Liver (tissue), 6 donors: ENCODE measurements at regions not wholly inside any gene's neighbourhood (a gene's known extent, or its start where the extent isn't known, plus 50 kb on each side); places are given as distances from the start of the nearest gene placed in this dataset.
"Not testable (repeated sequence)": the region's sequence is repeated elsewhere in the genome, so short reads cannot be mapped to it uniquely, and the experiment has no call there.

Experiments used
- DNase-seq: peaks from one replicate; pipeline ENCODE4 v3.0.0-alpha.2; 2017; ENCODE audit warnings: low spot score
- H3K27ac ChIP-seq, 2 donors: one replicate each; pipeline ENCODE4 v1.7.0; 2013; ENCODE audit warnings: inconsistent platforms in 2 of 2, low read length in 2 of 2, control low read depth in 1 of 2, low read depth in 1 of 2, mild to moderate bottlenecking in 1 of 2
- H3K27me3 ChIP-seq, 4 donors: one replicate each; pipeline versions ENCODE4 v1.6.1 to v1.7.0; 2013; ENCODE audit warnings: low read length in 3 of 4, inconsistent platforms in 1 of 4, mild to moderate bottlenecking in 1 of 4, moderate library complexity in 1 of 4; ENCODE audit not compliant: control insufficient read depth in 4 of 4, insufficient read depth in 4 of 4
- H3K36me3 ChIP-seq, 4 donors: one replicate each; pipeline versions ENCODE4 v1.6.1 to v1.7.0; 2013; ENCODE audit warnings: low read length in 3 of 4, mild to moderate bottlenecking in 3 of 4, low read depth in 1 of 4, moderate library complexity in 1 of 4; ENCODE audit not compliant: control insufficient read depth in 4 of 4, insufficient read depth in 3 of 4
- H3K4me1 ChIP-seq, 4 donors: one replicate each; pipeline versions ENCODE4 v1.6.1 to v1.7.0; 2013; ENCODE audit warnings: low read length in 3 of 4, mild to moderate bottlenecking in 3 of 4, moderate library complexity in 1 of 4; ENCODE audit not compliant: control insufficient read depth in 4 of 4, insufficient read depth in 4 of 4
- H3K4me3 ChIP-seq, 3 donors: one replicate each; pipeline versions ENCODE4 v1.6.1 to v1.7.0; 2013; ENCODE audit warnings: low read length in 3 of 3, control low read depth in 1 of 3, low read depth in 1 of 3, mild to moderate bottlenecking in 1 of 3
- H3K9ac ChIP-seq, 2 donors: one replicate each; pipeline ENCODE4 v1.7.0; 2013; ENCODE audit warnings: low read length in 2 of 2, mild to moderate bottlenecking in 2 of 2, moderate library complexity in 2 of 2, control low read depth in 1 of 2, low read depth in 1 of 2
- H3K9me3 ChIP-seq, 4 donors: one replicate each; pipeline versions ENCODE4 v1.6.1 to v1.7.0; 2013; ENCODE audit warnings: low read length in 3 of 4; ENCODE audit not compliant: control insufficient read depth in 4 of 4
- WGBS: extraction: QIAGEN DNeasy Blood & Tissue Kit; methylation state at CpG from one replicate; pipeline ENCODE4 v1.1.7; 2013; 5-methylcytosine and 5-hydroxymethylcytosine counted together
- donor health status: healthy.
- donor health status: healthy.
- donor health status: healthy.

DNA sequence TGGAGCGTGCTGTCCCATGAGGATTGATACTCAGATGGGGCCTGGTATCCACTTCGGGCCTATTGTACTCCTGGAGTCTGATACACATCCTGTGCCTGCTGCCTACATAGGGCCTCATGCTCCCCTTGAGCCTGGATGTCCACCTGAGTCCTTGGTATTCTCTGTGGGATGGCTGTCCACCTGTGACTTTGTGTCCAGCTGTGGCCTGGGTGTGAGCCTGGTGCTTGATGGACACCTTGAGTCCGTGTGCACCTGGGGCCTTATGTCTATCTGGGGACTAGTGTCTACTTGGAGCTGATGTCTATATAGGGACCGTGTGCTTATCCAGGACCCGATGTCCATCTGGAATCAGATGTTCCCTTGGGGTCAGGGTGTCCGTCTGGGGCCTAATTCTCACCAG, 75.9 kb upstream of the THOC3 start:
- H3K27me3 ChIP-seq, H3K4me3 ChIP-seq, H3K4me1 ChIP-seq, DNase-seq, H3K36me3 ChIP-seq, H3K9me3 ChIP-seq, H3K27ac ChIP-seq, H3K9ac ChIP-seq: not testable (repeated sequence)
- WGBS = 93% methylated on average over 6 of the region's 6 CpGs

DNA sequence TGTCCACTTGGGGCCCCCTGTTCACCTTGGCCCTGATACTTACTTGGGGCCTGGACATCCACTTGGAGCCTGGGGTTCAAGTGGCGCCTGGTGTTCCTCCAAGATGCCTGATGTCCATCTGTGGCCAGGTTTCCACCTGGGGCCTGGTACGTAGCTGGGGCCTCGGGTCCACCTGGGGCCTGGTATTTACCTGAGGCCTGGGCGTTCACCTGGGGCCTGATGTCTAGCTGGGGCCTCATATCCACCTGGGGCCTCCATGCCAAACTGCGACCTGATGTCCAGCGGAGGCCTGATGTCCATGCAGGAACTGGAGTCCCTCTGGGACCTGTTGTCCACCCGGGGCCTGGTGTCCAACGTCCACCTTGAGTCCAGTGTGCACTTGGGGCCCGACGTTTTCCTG, 76.3 kb upstream of the THOC3 start:
- not testable (repeated sequence) for H3K4me1 ChIP-seq, H3K27ac ChIP-seq, H3K9ac ChIP-seq, H3K27me3 ChIP-seq, H3K36me3 ChIP-seq, H3K9me3 ChIP-seq, DNase-seq, H3K4me3 ChIP-seq
- WGBS = 93% methylated on average over 7 of the region's 10 CpGs

DNA sequence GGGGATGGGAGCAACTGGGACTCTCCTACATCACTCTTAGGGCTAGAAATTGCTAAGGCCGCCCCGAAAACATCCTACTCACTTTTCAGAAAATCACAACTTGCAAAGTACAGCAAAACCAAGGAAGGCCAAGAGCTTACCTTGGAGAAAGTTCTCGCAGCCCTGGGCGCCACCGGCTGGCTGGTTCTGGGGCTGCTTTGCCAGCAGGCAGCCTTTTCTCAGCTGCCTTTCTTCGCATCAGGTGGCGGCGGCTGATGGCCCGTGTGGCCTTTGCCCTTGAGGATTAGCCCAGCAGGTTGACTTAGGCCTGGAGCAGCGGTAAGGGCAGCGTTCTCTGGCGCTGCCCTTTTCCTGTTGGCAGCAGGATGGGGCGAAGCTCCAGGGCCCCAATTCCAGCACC, 77.3 kb upstream of the THOC3 start:
- not testable (repeated sequence) for H3K9ac ChIP-seq, H3K4me1 ChIP-seq, H3K4me3 ChIP-seq, DNase-seq, H3K9me3 ChIP-seq, H3K27ac ChIP-seq, H3K36me3 ChIP-seq, H3K27me3 ChIP-seq
- 91% methylated on average over 11 of the region's 13 CpGs for WGBS

DNA sequence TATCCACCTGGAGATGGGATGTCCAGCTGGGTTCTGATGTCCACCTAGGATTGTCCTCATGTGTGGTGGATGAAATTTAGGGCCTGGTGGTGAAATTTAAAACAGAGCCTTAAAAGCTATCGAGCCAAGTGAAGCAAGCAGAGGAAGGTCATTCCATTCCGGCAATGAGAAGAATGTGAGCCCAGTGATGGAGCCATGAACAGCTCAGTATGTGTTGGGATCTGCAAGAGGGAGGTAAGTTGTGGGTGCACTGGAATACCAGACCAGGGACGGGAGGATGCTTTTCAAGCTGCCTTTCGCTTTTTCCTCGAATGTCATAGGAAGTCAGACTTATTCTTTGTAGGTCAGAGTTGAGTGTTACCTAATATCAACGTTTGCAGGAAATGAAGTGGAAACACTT, 80.6 kb upstream of the THOC3 start:
- H3K36me3 ChIP-seq, H3K4me1 ChIP-seq, H3K27me3 ChIP-seq, H3K9me3 ChIP-seq, DNase-seq, H3K9ac ChIP-seq, H3K27ac ChIP-seq, H3K4me3 ChIP-seq: not testable (repeated sequence)
- WGBS = 79% methylated on average over 6 of the region's 6 CpGs

DNA sequence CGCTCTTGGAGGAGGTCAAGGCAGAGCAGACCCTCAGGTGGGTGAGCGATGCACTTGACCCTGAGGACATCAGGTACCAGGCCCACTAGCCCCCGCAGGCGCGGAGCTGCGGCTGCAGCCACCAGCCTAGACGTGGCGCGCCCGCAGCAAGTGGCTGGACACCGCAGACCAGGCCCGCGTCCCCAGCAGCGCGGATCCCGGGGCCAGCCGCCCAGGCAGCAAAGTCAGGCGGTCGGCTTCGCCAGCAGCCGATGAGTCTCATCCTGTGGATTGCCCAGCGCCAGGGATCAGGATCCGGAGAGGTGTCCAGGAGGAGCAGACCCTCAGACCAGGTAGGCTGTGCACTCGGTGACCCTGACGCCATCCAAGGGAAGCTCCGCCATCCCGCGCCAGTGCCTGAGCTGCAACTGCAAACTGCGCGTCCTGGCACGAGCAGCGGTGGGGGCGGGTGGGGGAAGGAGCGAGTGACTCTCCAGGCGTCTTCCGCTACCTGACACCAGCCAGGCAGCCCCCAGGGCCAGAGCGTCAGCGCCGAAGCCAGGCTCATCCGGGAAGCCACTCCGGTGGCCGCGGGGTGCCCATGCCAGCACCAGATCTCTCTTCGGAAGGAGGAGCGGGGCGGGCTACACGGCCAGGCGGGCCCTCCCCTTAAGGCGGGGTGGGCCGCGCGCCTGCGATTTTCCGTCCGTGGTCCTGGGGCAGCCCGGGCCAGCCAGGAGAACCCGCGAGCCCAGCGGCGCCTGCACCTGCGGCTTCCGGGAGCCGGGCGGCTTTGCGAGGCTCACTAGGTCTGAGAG, 92.6 kb upstream of the THOC3 start:
- not testable (repeated sequence) for H3K9ac ChIP-seq, H3K27me3 ChIP-seq, H3K9me3 ChIP-seq, H3K4me3 ChIP-seq, H3K27ac ChIP-seq, H3K4me1 ChIP-seq, H3K36me3 ChIP-seq, DNase-seq
- WGBS = 6% methylated on average over 19 of the region's 65 CpGs

DNA sequence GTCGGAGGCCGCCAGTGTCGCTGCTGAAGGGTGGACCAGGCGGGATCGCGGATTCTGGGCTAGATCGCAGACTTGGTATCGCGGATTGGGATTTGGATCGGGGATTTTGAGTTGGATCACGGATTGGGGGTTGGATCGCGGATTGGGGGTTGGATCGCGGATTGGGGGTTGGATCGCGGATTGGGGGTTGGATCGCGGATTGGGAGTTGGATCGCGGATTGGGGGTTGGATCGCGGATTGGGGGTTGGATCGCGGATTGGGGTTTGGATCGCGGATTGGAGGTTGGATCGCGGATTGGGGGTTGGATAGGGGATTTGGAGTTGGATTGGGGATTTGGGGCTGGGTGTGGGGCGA, 93.1 kb upstream of the THOC3 start:
- WGBS = 31% methylated on average over 23 of the region's 30 CpGs
- H3K9me3 ChIP-seq, H3K27ac ChIP-seq, DNase-seq, H3K36me3 ChIP-seq, H3K4me3 ChIP-seq, H3K4me1 ChIP-seq, H3K27me3 ChIP-seq, H3K9ac ChIP-seq: not testable (repeated sequence)

DNA sequence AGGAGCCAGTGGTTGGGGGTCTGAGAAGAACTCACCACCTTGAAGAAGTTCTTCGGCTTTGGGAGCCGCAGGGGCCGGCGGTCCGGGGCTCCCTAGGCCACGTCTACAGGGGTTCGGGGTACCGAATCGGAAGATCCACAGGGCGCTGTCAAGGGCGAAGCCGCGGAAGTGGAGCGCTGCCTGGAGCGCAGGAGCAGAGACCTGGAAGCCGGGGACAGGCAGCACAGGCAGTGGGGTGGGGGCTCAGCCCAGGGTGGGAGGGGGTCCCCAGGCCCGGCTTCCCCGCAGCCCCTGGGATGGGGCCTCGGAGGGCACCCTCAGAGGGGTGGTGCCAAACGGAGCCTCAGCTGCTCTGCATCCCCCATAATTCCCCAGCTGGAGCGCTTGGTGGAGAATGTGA, 93.5 kb upstream of the THOC3 start:
- 47% methylated on average over 13 of the region's 21 CpGs for WGBS
- H3K4me3 ChIP-seq = not testable (repeated sequence)

DNA sequence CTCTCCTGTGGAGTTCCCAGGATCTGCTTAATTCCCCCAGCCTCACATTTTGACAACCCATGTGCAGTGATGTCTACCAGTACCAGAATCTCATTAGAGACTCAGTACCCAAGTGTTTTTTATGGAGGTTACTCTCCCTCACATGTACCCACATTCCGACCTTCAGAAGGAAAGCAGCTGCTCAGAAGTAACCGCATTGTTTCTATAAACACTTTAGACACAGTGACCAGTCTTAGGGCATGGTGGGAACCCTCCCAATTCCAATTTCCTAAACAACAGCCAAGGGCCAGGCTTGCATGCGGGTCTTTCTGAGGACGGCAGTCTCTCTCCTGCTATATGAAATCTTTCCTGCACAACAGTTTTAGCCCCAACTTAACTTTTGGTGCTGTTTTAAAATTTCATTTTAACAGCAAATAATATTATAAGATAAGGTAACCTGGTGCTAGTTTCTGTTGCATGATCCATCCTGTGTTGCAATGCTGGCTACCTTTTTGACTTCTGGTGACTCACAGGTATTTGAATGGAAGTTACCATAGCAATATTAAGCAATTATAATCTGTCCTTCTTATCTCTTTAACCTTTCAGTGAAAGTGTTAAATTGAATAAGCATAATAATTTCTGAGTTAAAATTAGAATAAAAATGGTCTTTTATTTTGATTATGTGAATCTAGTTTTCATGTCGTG, 98.3 kb upstream of the THOC3 start:
- H3K9me3 ChIP-seq, H3K9ac ChIP-seq, H3K4me1 ChIP-seq, H3K36me3 ChIP-seq, H3K27me3 ChIP-seq, DNase-seq, H3K27ac ChIP-seq, H3K4me3 ChIP-seq: not testable (repeated sequence)
- 86% methylated on average over 4 of the region's 5 CpGs for WGBS

More for the DNA sequence above, 93.5 kb upstream of the THOC3 start:
- H3K27me3 ChIP-seq, H3K27ac ChIP-seq, H3K4me1 ChIP-seq, DNase-seq, H3K9ac ChIP-seq, H3K9me3 ChIP-seq, H3K36me3 ChIP-seq: not testable (repeated sequence)
